HCT116 (cell line): ENCODE measurements at regions not wholly inside any gene's neighbourhood (a gene's known extent, or its start where the extent isn't known, plus 50 kb on each side); places are given as distances from the start of the nearest gene placed in this dataset.
"Not testable (repeated sequence)": the region's sequence is repeated elsewhere in the genome, so short reads cannot be mapped to it uniquely, and the experiment has no call there.

ENCODE experiments used
- ATAC-seq: fragments of 200-7000 bp; cut with Tn5 transposase; 2 replicates; pipeline ENCODE4 v1.9.1; 2020; ENCODE audit warnings: mild to moderate bottlenecking, moderate library complexity
- BruUV-seq: library from RNA; stranded (reverse); fragments of 400-500 nt; replicated peaks from 2 replicates; lab custom pipeline; 2021; lab: Mats Ljungman, UMichigan
- CTCF ChIA-PET: fragments of 300-600 bp; sonication (Branson Sonifier 250); formaldehyde crosslinking; loops from one replicate; lab custom pipeline; 2021; ENCODE audit warnings: antibody characterized with exemption; lab: Charles Lee
- POLR2A ChIA-PET: fragments of 300-600, 350-600 bp; sonication (Branson Sonifier 250); formaldehyde crosslinking; loops from one replicate; lab custom pipeline; 2021; ENCODE audit warnings: antibody characterized with exemption; lab: Charles Lee
- RAD21 ChIA-PET, 2 experiments: fragments of 300-600 bp; sonication (Branson Sonifier 250); formaldehyde crosslinking; loops; one replicate each; lab custom pipeline; 2023; ENCODE audit warnings: low total read pairs in 2 of 2; ENCODE audit not compliant: uncharacterized antibody in 2 of 2, unreplicated experiment in 2 of 2, low non-redundant PET in 1 of 2; lab: Charles Lee
- DNase-seq: peaks from one replicate; pipeline ENCODE4 v3.0.0-alpha.2; 2010; ENCODE audit warnings: low read depth, low spot score
- H2AFZ ChIP-seq: fragments of 200-600 bp; shearing (Covaris generic), sonication (generic); 2 replicates; pipeline ENCODE4 v1.6.1; 2017; ENCODE audit warnings: low read depth, mixed run types, mixed read lengths, antibody characterized with exemption, low read length; ENCODE audit not compliant: poor library complexity, severe bottlenecking
- H3K27ac ChIP-seq: 2 replicates; pipeline ENCODE4 v1.5.1; 2012; ENCODE audit warnings: low read depth, low read length
- H3K27me3 ChIP-seq: fragments of 200-600 bp; sonication (generic); 2 replicates; pipeline ENCODE4 v1.6.1; 2016; ENCODE audit warnings: mixed run types, low read length, mixed read lengths; ENCODE audit not compliant: insufficient read depth
- H3K36me3 ChIP-seq, 2 experiments: fragments of 200-500 bp in 1 of 2; fragments of 200-600 bp in 1 of 2; sonication (Bioruptor generic) in 1 of 2; sonication (generic) in 1 of 2; 2 replicates each; pipeline versions ENCODE4 v1.5.1 to v1.6.1; 2014 to 2016; ENCODE audit warnings: low read length in 2 of 2, inconsistent platforms in 1 of 2, mixed read lengths in 1 of 2, mixed run types in 1 of 2; ENCODE audit not compliant: insufficient read depth in 2 of 2, control insufficient read depth in 1 of 2
- H3K4me1 ChIP-seq, 2 experiments: fragments of 200-600 bp in 1 of 2; sonication (generic) in 1 of 2; 2 replicates each; pipeline versions ENCODE4 v1.5.1 to v1.6.1; 2012 to 2017; ENCODE audit warnings: low read length in 2 of 2, inconsistent platforms in 1 of 2, mild to moderate bottlenecking in 1 of 2, mixed read lengths in 1 of 2, mixed run types in 1 of 2, moderate library complexity in 1 of 2; ENCODE audit not compliant: insufficient read depth in 2 of 2, control insufficient read depth in 1 of 2
- H3K4me2 ChIP-seq: fragments of 200-600 bp; sonication (generic); 2 replicates; pipeline ENCODE4 v1.6.1; 2017; ENCODE audit warnings: mixed run types, low read length, mixed read lengths
- H3K4me3 ChIP-seq, 2 experiments: fragments of 200-600 bp in 1 of 2; sonication (generic) in 1 of 2; replicated peaks in 1 of 2; 2 replicates each; pipeline ENCODE4 v1.5.1; 2011 to 2016; ENCODE audit warnings: low read length in 2 of 2, control low read depth in 1 of 2, low read depth in 1 of 2, mild to moderate bottlenecking in 1 of 2, mixed read lengths in 1 of 2, mixed run types in 1 of 2
- H3K79me2 ChIP-seq: fragments of 200-600 bp; sonication (generic); 2 replicates; pipeline ENCODE4 v1.6.1; 2017; ENCODE audit warnings: mild to moderate bottlenecking, mixed run types, low read length, moderate library complexity, mixed read lengths; ENCODE audit not compliant: insufficient read depth
- H3K9ac ChIP-seq: fragments of 200-600 bp; sonication (generic); 2 replicates; pipeline ENCODE4 v1.6.1; 2016; ENCODE audit warnings: low read length, mixed read lengths
- H3K9me2 ChIP-seq: fragments of 200-600 bp; sonication (generic), shearing (Covaris generic); 2 replicates; pipeline ENCODE4 v1.6.1; 2017; ENCODE audit warnings: mixed run types, mild to moderate bottlenecking, moderate library complexity; ENCODE audit not compliant: insufficient read depth
- H3K9me3 ChIP-seq, 2 experiments: fragments of 200-500 bp in 1 of 2; fragments of 200-600 bp in 1 of 2; sonication (Bioruptor generic) in 1 of 2; sonication (generic) in 1 of 2; 2 replicates each; pipeline ENCODE4 v1.6.1; 2014 to 2017; ENCODE audit warnings: low read length in 2 of 2, mixed read lengths in 2 of 2, inconsistent platforms in 1 of 2, low read depth in 1 of 2, mild to moderate bottlenecking in 1 of 2, mixed run types in 1 of 2, moderate library complexity in 1 of 2; ENCODE audit not compliant: control insufficient read depth in 1 of 2, insufficient read depth in 1 of 2
- H4K20me1 ChIP-seq: fragments of 200-600 bp; sonication (generic), shearing (Covaris generic); 2 replicates; pipeline ENCODE4 v1.6.1; 2017; ENCODE audit warnings: mixed run types, mild to moderate bottlenecking, moderate library complexity; ENCODE audit not compliant: insufficient read depth
- CBX3 ChIP-seq: IDR thresholded peaks from 2 replicates; pipeline ENCODE4 v1.6.1; 2012; ENCODE audit warnings: low read depth
- CEBPB ChIP-seq: IDR thresholded peaks from 2 replicates; pipeline ENCODE4 v1.6.1; 2012; ENCODE audit warnings: low read depth
- ELF1 ChIP-seq: IDR thresholded peaks from 2 replicates; pipeline ENCODE4 v1.6.1; 2012; ENCODE audit warnings: low read depth, borderline replicate concordance
- EZH2phosphoT487 ChIP-seq: fragments of 200-600 bp; IDR thresholded peaks from 2 replicates; pipeline ENCODE4 v1.6.1; 2018; ENCODE audit warnings: antibody characterized with exemption, borderline replicate concordance
- FOSL1 ChIP-seq: IDR thresholded peaks from 2 replicates; pipeline ENCODE4 v1.6.1; 2012; ENCODE audit warnings: low read depth
- JUND ChIP-seq: IDR thresholded peaks from 2 replicates; pipeline ENCODE4 v1.6.1; 2012
- POLR2AphosphoS5 ChIP-seq: IDR thresholded peaks from 2 replicates; pipeline ENCODE4 v1.6.1; 2011; ENCODE audit warnings: mild to moderate bottlenecking, low read depth, low read length, moderate library complexity
- SIN3A ChIP-seq: IDR thresholded peaks from 2 replicates; pipeline ENCODE4 v1.6.1; 2012; ENCODE audit warnings: low read depth
- TCF7L2 ChIP-seq: IDR thresholded peaks from 2 replicates; pipeline ENCODE4 v1.7.0; 2011; ENCODE audit warnings: borderline replicate concordance, inconsistent platforms; ENCODE audit not compliant: insufficient read depth, insufficient read length; ENCODE audit errors: extremely low read depth
- ZFX ChIP-seq: fragments of 450-650 bp; IDR thresholded peaks from 2 replicates; pipeline ENCODE4 v1.6.1; 2017
- intact Hi-C: fragments of 100-400 bp; cut with micrococcal nuclease; formaldehyde crosslinking; loops from 2 replicates; pipeline ENCODE4 v1.10.0; 2022
- TF ChIP-seq, protein P1 (sequence below), 3 experiments: fragments of 200-600 bp in 1 of 3; sonication (generic) in 1 of 3; IDR thresholded peaks in 2 of 3; conservative IDR thresholded peaks in 1 of 3; 2 replicates each; pipeline ENCODE4 v1.5.1; 2012 to 2017; ENCODE audit warnings: low read depth in 2 of 3, low read length in 2 of 3, antibody characterized with exemption in 1 of 3, borderline replicate concordance in 1 of 3, control low read depth in 1 of 3, mild to moderate bottlenecking in 1 of 3, mixed read lengths in 1 of 3, mixed run types in 1 of 3, moderate library complexity in 1 of 3; ENCODE audit not compliant: insufficient read depth in 1 of 3
- TF ChIP-seq, protein P2 (sequence below): IDR thresholded peaks from 2 replicates; pipeline ENCODE4 v1.6.1; 2011; ENCODE audit warnings: mild to moderate bottlenecking, low read length, moderate library complexity; ENCODE audit not compliant: insufficient replicate concordance; ENCODE audit errors: extremely low read depth
- TF ChIP-seq, protein P3 (sequence below): IDR thresholded peaks from 2 replicates; pipeline ENCODE4 v1.6.1; 2012

DNA sequence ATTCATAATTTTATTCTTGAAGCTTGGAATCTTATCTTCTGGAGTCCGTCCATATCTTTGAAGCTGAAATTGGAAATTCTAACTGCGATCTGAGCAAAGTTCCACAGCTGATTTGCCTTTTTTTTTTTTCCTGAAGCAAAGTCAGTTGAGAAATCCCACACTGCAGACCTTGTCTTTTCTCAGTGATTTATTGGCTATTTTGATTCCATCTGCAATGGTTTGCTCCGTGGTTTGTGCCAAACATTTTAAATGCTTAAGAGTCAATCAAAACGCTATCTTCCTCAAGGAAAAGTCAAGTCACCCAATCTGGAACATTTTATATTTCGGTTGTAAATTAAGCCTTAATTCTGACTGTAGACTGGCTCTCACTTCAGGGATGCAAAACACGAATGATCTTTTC is 88.2 kb upstream of the GRIK1 start:
- ChIA-PET RAD21 (no interaction called here), POLR2A (no interaction called here), CTCF (no interaction called here)
- no peak overlapping the region for H3K4me3 ChIP-seq
- no peak overlapping the region for H3K27ac ChIP-seq
- no peak overlapping the region for H3K4me2 ChIP-seq
- no peak overlapping the region for H3K9ac ChIP-seq
- H2AFZ ChIP-seq: no peak overlapping the region
- H3K9me2 ChIP-seq: no peaks in the 10 kb centered on the region
- TF ChIP-seq, protein P1, sequence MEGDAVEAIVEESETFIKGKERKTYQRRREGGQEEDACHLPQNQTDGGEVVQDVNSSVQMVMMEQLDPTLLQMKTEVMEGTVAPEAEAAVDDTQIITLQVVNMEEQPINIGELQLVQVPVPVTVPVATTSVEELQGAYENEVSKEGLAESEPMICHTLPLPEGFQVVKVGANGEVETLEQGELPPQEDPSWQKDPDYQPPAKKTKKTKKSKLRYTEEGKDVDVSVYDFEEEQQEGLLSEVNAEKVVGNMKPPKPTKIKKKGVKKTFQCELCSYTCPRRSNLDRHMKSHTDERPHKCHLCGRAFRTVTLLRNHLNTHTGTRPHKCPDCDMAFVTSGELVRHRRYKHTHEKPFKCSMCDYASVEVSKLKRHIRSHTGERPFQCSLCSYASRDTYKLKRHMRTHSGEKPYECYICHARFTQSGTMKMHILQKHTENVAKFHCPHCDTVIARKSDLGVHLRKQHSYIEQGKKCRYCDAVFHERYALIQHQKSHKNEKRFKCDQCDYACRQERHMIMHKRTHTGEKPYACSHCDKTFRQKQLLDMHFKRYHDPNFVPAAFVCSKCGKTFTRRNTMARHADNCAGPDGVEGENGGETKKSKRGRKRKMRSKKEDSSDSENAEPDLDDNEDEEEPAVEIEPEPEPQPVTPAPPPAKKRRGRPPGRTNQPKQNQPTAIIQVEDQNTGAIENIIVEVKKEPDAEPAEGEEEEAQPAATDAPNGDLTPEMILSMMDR (IDR thresholded peaks at IDR 0.05 in 2 of 3, conservative IDR thresholded peaks at IDR 0.05 in 1 of 3; ENCODE audit: borderline replicate concordance in 1 of 3, insufficient read depth in 1 of 3, low read depth in 2 of 3, low read length in 2 of 3): no peak
- no peak for TF ChIP-seq FOSL1
- TF ChIP-seq SIN3A: no peak
- TF ChIP-seq, protein P2, sequence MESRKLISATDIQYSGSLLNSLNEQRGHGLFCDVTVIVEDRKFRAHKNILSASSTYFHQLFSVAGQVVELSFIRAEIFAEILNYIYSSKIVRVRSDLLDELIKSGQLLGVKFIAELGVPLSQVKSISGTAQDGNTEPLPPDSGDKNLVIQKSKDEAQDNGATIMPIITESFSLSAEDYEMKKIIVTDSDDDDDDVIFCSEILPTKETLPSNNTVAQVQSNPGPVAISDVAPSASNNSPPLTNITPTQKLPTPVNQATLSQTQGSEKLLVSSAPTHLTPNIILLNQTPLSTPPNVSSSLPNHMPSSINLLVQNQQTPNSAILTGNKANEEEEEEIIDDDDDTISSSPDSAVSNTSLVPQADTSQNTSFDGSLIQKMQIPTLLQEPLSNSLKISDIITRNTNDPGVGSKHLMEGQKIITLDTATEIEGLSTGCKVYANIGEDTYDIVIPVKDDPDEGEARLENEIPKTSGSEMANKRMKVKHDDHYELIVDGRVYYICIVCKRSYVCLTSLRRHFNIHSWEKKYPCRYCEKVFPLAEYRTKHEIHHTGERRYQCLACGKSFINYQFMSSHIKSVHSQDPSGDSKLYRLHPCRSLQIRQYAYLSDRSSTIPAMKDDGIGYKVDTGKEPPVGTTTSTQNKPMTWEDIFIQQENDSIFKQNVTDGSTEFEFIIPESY: no peak
- TF ChIP-seq EZH2phosphoT487: no peak
- no peak for TF ChIP-seq ZFX
- no peak for TF ChIP-seq TCF7L2
- no peak for TF ChIP-seq CEBPB
- no peak for TF ChIP-seq CBX3
- TF ChIP-seq, protein P3, sequence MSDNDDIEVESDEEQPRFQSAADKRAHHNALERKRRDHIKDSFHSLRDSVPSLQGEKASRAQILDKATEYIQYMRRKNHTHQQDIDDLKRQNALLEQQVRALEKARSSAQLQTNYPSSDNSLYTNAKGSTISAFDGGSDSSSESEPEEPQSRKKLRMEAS: no peak
- TF ChIP-seq POLR2AphosphoS5: no peak
- TF ChIP-seq JUND: no peak
- no peak for TF ChIP-seq ELF1
- no peaks in the 10 kb centered on the region for H3K4me1 ChIP-seq
- ATAC-seq: no peak
- no peak for DNase-seq
- H3K36me3 ChIP-seq: no peaks in the 10 kb centered on the region
- H4K20me1 ChIP-seq: no peaks in the 10 kb centered on the region
- H3K9me3 ChIP-seq: peaks cover 0 to 28% of the 10 kb centered on the region in 2 experiments; a peak in 3 of 4 replicates
- no peaks in the 10 kb centered on the region for H3K27me3 ChIP-seq
- no TSS peak for BruUV-seq
- H3K79me2 ChIP-seq: no peaks in the 10 kb centered on the region
- intact Hi-C loops: no loop called here

DNA sequence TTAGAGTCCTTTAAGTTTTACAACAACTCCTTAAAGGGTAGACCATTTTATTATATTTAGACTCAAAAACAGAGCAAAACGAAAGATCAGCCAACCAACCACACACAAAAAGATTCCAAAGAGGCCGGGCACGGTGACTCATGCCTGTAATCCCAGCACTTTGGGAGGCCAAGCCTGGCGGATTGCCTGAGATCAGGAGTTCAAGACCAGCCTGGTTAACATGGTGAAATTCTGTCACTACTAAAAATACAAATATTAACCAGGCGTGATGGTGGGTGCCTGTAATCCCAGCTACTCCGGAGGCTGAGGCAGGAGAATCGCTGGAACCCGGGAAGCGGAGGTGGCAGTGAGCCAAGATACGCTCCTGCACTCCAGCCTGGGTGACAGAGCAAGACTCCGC is 83.3 kb upstream of the GRIK1 start:
- H3K4me3 ChIP-seq, H3K9me2 ChIP-seq, H3K9ac ChIP-seq, H3K4me2 ChIP-seq, H3K36me3 ChIP-seq, RAD21 ChIA-PET, H2AFZ ChIP-seq, POLR2A ChIA-PET, H3K27me3 ChIP-seq, DNase-seq, ATAC-seq, H3K79me2 ChIP-seq, BruUV-seq, H4K20me1 ChIP-seq, H3K27ac ChIP-seq, H3K4me1 ChIP-seq, CTCF ChIA-PET, intact Hi-C loops: not testable (repeated sequence)
- peaks cover 7 to 12% of the 10 kb centered on the region in 2 experiments; a peak in 3 of 4 replicates for H3K9me3 ChIP-seq
